H1 (cell line): ENCODE measurements at regions not wholly inside any gene's neighbourhood (a gene's known extent, or its start where the extent isn't known, plus 50 kb on each side); places are given as distances from the start of the nearest gene placed in this dataset.

Source experiments
- CTCF ChIA-PET: fragments of 300-600 bp; sonication (Branson Sonifier 250); formaldehyde crosslinking; loops from one replicate; lab custom pipeline; 2021; ENCODE audit not compliant: partially characterized antibody; lab: Charles Lee
- POLR2A ChIA-PET: fragments of 300-600 bp; sonication (Branson Sonifier 250); formaldehyde crosslinking; loops from one replicate; lab custom pipeline; 2021; ENCODE audit warnings: inconsistent platforms; ENCODE audit not compliant: partially characterized antibody; lab: Charles Lee
- DNase-seq, 2 experiments: peaks; one replicate each; pipeline versions ENCODE4 v3.0.0 to v3.0.0-alpha.2; 2010 to 2022; ENCODE audit warnings: low spot score in 2 of 2, low read depth in 1 of 2, mixed read lengths in 1 of 2
- FAIRE-seq: peaks from 2 replicates; lab custom pipeline; 2011; peaks lifted over from hg19 to GRCh38; lab: Jason Lieb, UNC
- H2AFZ ChIP-seq: 2 replicates; pipeline ENCODE4 v1.8.1; 2012; ENCODE audit warnings: low read length, inconsistent platforms
- H2AK5ac ChIP-seq: 2 replicates; pipeline ENCODE4 v1.6.1; 2013; ENCODE audit warnings: low read depth, low read length
- H2BK120ac ChIP-seq: replicated peaks from 2 replicates; pipeline ENCODE3; 2013; ENCODE audit warnings: low read depth, low read length, inconsistent platforms
- H2BK12ac ChIP-seq: 2 replicates; pipeline ENCODE4 v1.6.1; 2013; ENCODE audit warnings: low read depth, low read length
- H2BK15ac ChIP-seq: 2 replicates; pipeline ENCODE4 v1.6.1; 2013; ENCODE audit warnings: low read length
- H2BK20ac ChIP-seq: 2 replicates; pipeline ENCODE4 v1.6.1; 2013; ENCODE audit warnings: low read length
- H2BK5ac ChIP-seq: 2 replicates; pipeline ENCODE4 v1.6.1; 2013; ENCODE audit warnings: low read depth, low read length
- H3K14ac ChIP-seq: 2 replicates; pipeline ENCODE4 v1.6.1; 2013; ENCODE audit warnings: inconsistent platforms; ENCODE audit not compliant: insufficient read length
- H3K18ac ChIP-seq: 2 replicates; pipeline ENCODE4 v1.6.1; 2013; ENCODE audit warnings: low read length; ENCODE audit errors: extremely low read depth
- H3K23ac ChIP-seq: 2 replicates; pipeline ENCODE4 v1.6.1; 2013; ENCODE audit warnings: inconsistent platforms; ENCODE audit not compliant: insufficient read length
- H3K23me2 ChIP-seq: 2 replicates; pipeline ENCODE4 v1.6.1; 2013; ENCODE audit warnings: low read depth, low read length
- H3K27ac ChIP-seq: 2 replicates; pipeline ENCODE4 v1.6.1; 2011; ENCODE audit warnings: low read depth, low read length, inconsistent platforms
- H3K27me3 ChIP-seq, 4 experiments: replicated peaks in 1 of 4; 1 replicate in 1 of 4; 2 replicates in 3 of 4; pipeline versions ENCODE4 v1.6.1 to v1.8.1; 2011 to 2013; ENCODE audit warnings: low read length in 3 of 4, mild to moderate bottlenecking in 3 of 4, inconsistent platforms in 2 of 4, mixed read lengths in 2 of 4, moderate library complexity in 1 of 4; ENCODE audit not compliant: control insufficient read depth in 3 of 4, insufficient read depth in 3 of 4; ENCODE audit errors: extremely low read depth in 1 of 4
- H3K36me3 ChIP-seq, 4 experiments: 2 replicates each; pipeline versions ENCODE4 v1.6.1 to v1.8.1; 2011 to 2013; ENCODE audit warnings: mild to moderate bottlenecking in 4 of 4, low read length in 3 of 4, moderate library complexity in 2 of 4, control low read depth in 1 of 4, inconsistent platforms in 1 of 4; ENCODE audit not compliant: insufficient read depth in 4 of 4, control insufficient read depth in 2 of 4
- H3K4ac ChIP-seq: replicated peaks from 2 replicates; pipeline ENCODE3; 2013; ENCODE audit warnings: low read length, low read depth, mixed read lengths, inconsistent platforms; ENCODE audit not compliant: insufficient read length
- H3K4me1 ChIP-seq, 4 experiments: replicated peaks in 1 of 4; 1 replicate in 1 of 4; 2 replicates in 3 of 4; pipeline versions ENCODE4 v1.6.1 to v1.8.1; 2011 to 2013; ENCODE audit warnings: low read length in 3 of 4, inconsistent platforms in 2 of 4, mixed read lengths in 1 of 4; ENCODE audit not compliant: insufficient read depth in 4 of 4, control insufficient read depth in 3 of 4
- H3K4me2 ChIP-seq, 2 experiments: 2 replicates each; pipeline versions ENCODE4 v1.6.1 to v1.8.1; 2011 to 2013; ENCODE audit warnings: low read depth in 2 of 2, low read length in 2 of 2, control low read depth in 1 of 2, inconsistent platforms in 1 of 2, mild to moderate bottlenecking in 1 of 2; ENCODE audit not compliant: insufficient read depth in 1 of 2
- H3K4me3 ChIP-seq, 4 experiments: fragments of 200-600, 300-600 bp in 1 of 4; sonication (generic), shearing (Covaris generic), sonication (Bioruptor Twin) in 1 of 4; 2 replicates each; pipeline versions ENCODE4 v1.5.1 to v1.8.1; 2011 to 2016; ENCODE audit warnings: low read length in 4 of 4, low read depth in 3 of 4, control low read depth in 2 of 4, inconsistent platforms in 2 of 4, mild to moderate bottlenecking in 2 of 4, mixed read lengths in 1 of 4, moderate library complexity in 1 of 4; ENCODE audit not compliant: insufficient read depth in 2 of 4; ENCODE audit errors: extremely low read depth in 1 of 4
- H3K56ac ChIP-seq: replicated peaks from 2 replicates; pipeline ENCODE3; 2013; ENCODE audit warnings: low read depth, mild to moderate bottlenecking, mixed read lengths, low read length, inconsistent platforms; ENCODE audit not compliant: insufficient read length
- H3K79me1 ChIP-seq: 2 replicates; pipeline ENCODE4 v1.6.1; 2013; ENCODE audit warnings: low read depth, low read length, control low read depth
- H3K79me2 ChIP-seq, 2 experiments: 2 replicates each; pipeline versions ENCODE4 v1.6.1 to v1.8.1; 2012 to 2013; ENCODE audit warnings: low read length in 2 of 2, mild to moderate bottlenecking in 2 of 2, inconsistent platforms in 1 of 2; ENCODE audit not compliant: insufficient read depth in 2 of 2, control insufficient read depth in 1 of 2
- H3K9ac ChIP-seq, 4 experiments: replicated peaks in 1 of 4; 1 replicate in 1 of 4; 2 replicates in 3 of 4; pipeline versions ENCODE4 v1.6.1 to v1.8.1; 2011 to 2013; ENCODE audit warnings: low read depth in 3 of 4, low read length in 3 of 4, control low read depth in 2 of 4, mild to moderate bottlenecking in 2 of 4, moderate library complexity in 2 of 4, inconsistent platforms in 1 of 4; ENCODE audit errors: extremely low read depth in 1 of 4
- H3K9me3 ChIP-seq, 2 experiments: 2 replicates each; pipeline versions ENCODE4 v1.6.1 to v1.8.1; 2012 to 2013; ENCODE audit warnings: mild to moderate bottlenecking in 2 of 2, moderate library complexity in 2 of 2, control low read depth in 1 of 2, inconsistent platforms in 1 of 2, low read depth in 1 of 2, low read length in 1 of 2, mixed read lengths in 1 of 2; ENCODE audit not compliant: insufficient read depth in 2 of 2
- H4K20me1 ChIP-seq, 2 experiments: replicated peaks in 1 of 2; 2 replicates each; pipeline versions ENCODE3 to v1.8.1; 2011 to 2013; ENCODE audit warnings: inconsistent platforms in 2 of 2, low read length in 2 of 2, mild to moderate bottlenecking in 1 of 2; ENCODE audit not compliant: insufficient read depth in 2 of 2, control insufficient read depth in 1 of 2
- H4K5ac ChIP-seq: 2 replicates; pipeline ENCODE4 v1.6.1; 2013; ENCODE audit warnings: low read length, low read depth, mixed read lengths, inconsistent platforms; ENCODE audit not compliant: insufficient read length
- H4K8ac ChIP-seq: 2 replicates; pipeline ENCODE4 v1.8.0; 2013; ENCODE audit warnings: mild to moderate bottlenecking, moderate library complexity, low read length, inconsistent platforms; ENCODE audit not compliant: insufficient read depth; ENCODE audit errors: extremely low read depth
- H4K91ac ChIP-seq: replicated peaks from 2 replicates; pipeline ENCODE3; 2013; ENCODE audit warnings: low read length, mixed read lengths, inconsistent platforms; ENCODE audit not compliant: insufficient read length
- HDAC2 ChIP-seq, 2 experiments: fragments of 300-600 bp in 1 of 2; sonication (generic) in 1 of 2; IDR thresholded peaks; 2 replicates each; pipeline ENCODE4 v1.6.1; 2011 to 2012; ENCODE audit warnings: low read depth in 2 of 2, low read length in 2 of 2, mild to moderate bottlenecking in 2 of 2, moderate library complexity in 2 of 2, borderline replicate concordance in 1 of 2, inconsistent platforms in 1 of 2
- RNF2 ChIP-seq: fragments of 200-900, 300-1000 bp; sonication (generic); IDR thresholded peaks from 2 replicates; pipeline ENCODE4 v1.7.1; 2016; ENCODE audit warnings: borderline replicate concordance, low read depth, mild to moderate bottlenecking, antibody characterized with exemption, low read length; ENCODE audit not compliant: poor library complexity, severe bottlenecking; ENCODE audit errors: missing control alignments
- SP4 ChIP-seq: IDR thresholded peaks from 2 replicates; pipeline ENCODE4 v1.6.1; 2012; ENCODE audit warnings: low read length, inconsistent platforms
- WGBS, 2 experiments: shearing (Covaris generic) in 1 of 2; methylation state at CpG; one replicate each; pipeline versions ENCODE4 v1.1.6 to v1.1.7; 2013 to 2015; ENCODE audit warnings: low lambda C conversion rate in 2 of 2, mixed read lengths in 2 of 2, inconsistent platforms in 1 of 2, low coverage in 1 of 2, missing lambda C conversion rate in 1 of 2; ENCODE audit not compliant: insufficient replicate concordance in 2 of 2, insufficient coverage in 1 of 2, insufficient read length in 1 of 2; ENCODE audit errors: extremely low coverage in 1 of 2, missing lambda C conversion rate in 1 of 2; 5-methylcytosine and 5-hydroxymethylcytosine counted together

- H3K14ac ChIP-seq, result no peak overlapping the region
- no peak overlapping the region for H3K23ac ChIP-seq
- no peaks in the 10 kb centered on the region for H3K79me2 ChIP-seq
- no peaks in the 10 kb centered on the region for H3K9me3 ChIP-seq
- POLR2A ChIA-PET, result no interaction called here
- H3K4me1 ChIP-seq, result no peaks in the 10 kb centered on the region
- no peak overlapping the region for H2BK5ac ChIP-seq
- no peak overlapping the region for H3K27ac ChIP-seq
- H3K18ac ChIP-seq, result no peak overlapping the region
- H4K5ac ChIP-seq, result no peak overlapping the region
- TF ChIP-seq RNF2, result no peak
- no peak for TF ChIP-seq HDAC2 (IDR thresholded peaks at IDR 0.05; ENCODE audit: borderline replicate concordance in 1 of 2, low read depth in 2 of 2, low read length in 2 of 2)
- no peak for TF ChIP-seq SP4
- H3K4me3 ChIP-seq, result no peak overlapping the region
- H3K23me2 ChIP-seq, result no peaks in the 10 kb centered on the region
- no peak overlapping the region for H3K56ac ChIP-seq
- H3K4me2 ChIP-seq, result no peak overlapping the region
- no peak overlapping the region for H2BK12ac ChIP-seq
- no peak overlapping the region for H2BK15ac ChIP-seq
- no peak overlapping the region for H2BK20ac ChIP-seq
- H3K79me1 ChIP-seq, result no peaks in the 10 kb centered on the region
- CTCF ChIA-PET, result no interaction called here
- H3K4ac ChIP-seq, result no peak overlapping the region
- no peaks in the 10 kb centered on the region for H3K36me3 ChIP-seq
- no peak overlapping the region for H2AFZ ChIP-seq
- no peak overlapping the region for H4K8ac ChIP-seq
- no peak overlapping the region for H2BK120ac ChIP-seq
- no peak overlapping the region for H4K91ac ChIP-seq
- 97% methylated on average over 3 of the region's 3 CpGs; no CpG with 5 or more reads in 1 of the 2 experiments for WGBS, 2 experiments
- DNase-seq (no peak), FAIRE-seq (no peak)
- H2AK5ac ChIP-seq, result no peak overlapping the region
- H3K9ac ChIP-seq, result no peak overlapping the region
- no peaks in the 10 kb centered on the region for H4K20me1 ChIP-seq
- H3K27me3 ChIP-seq, result no peaks in the 10 kb centered on the region
Observed at GRCh38 chr14:84797326-84797725, 732.6 kb upstream of the FLRT2 start.
